HG03521 (cell line): ENCODE measurements at regions not wholly inside any gene's neighbourhood (a gene's known extent, or its start where the extent isn't known, plus 50 kb on each side); places are given as distances from the start of the nearest gene placed in this dataset.

Experiments
- ATAC-seq: cut with Tn5 transposase; IDR thresholded peaks from one replicate; pipeline ENCODE4 v1.9.1; 2021; ENCODE audit warnings: mild to moderate bottlenecking, moderate library complexity; ENCODE audit not compliant: unreplicated experiment

DNA sequence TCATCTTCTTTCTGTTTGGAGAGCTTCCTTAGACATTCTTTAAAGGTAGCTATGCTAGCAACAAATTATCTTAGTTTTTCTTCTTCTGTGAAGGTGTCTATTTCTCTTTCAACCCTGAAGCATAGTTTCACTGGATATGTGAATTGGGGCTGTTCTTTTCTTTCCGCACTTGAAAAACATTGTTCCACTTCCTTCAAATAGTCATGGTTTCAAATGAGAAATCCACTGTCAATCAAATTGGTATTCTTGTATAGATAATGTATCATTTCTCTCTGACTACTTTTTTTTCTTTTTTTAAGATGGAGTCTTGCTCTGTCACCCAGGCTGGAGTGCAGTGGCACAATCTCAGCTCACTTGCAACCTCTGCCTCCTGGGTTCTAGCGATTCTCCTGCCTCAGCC, 254.0 kb downstream of the ANAPC1 start:
- ATAC-seq, result no peak

- ATAC-seq, result no peak
These were observed 251.3 kb downstream of the ANAPC1 start for GRCh38 chr2:111632661-111633060.

DNA sequence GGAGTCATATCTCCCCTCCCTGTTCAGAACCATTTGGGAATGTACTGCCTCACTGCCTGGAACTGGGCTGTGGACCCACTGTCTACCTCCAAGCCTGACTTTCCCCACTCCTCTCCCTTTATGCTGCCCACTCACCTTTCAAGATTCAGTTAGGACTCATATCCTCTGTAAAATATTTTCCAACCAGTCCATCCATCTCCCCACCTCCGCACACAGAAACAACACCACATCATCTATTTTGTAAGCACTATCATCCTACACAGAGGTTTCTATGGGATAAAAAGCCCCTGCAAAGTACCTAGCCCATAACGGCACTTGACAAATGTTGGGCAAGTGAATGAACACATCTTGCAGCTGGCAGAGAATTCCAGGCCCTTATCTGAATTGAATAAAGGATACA, 250.8 kb downstream of the ANAPC1 start:
- no peak for ATAC-seq

GRCh38 chr2:111633643-111634042, 250.3 kb downstream of the ANAPC1 start:
- ATAC-seq, result no peak

DNA sequence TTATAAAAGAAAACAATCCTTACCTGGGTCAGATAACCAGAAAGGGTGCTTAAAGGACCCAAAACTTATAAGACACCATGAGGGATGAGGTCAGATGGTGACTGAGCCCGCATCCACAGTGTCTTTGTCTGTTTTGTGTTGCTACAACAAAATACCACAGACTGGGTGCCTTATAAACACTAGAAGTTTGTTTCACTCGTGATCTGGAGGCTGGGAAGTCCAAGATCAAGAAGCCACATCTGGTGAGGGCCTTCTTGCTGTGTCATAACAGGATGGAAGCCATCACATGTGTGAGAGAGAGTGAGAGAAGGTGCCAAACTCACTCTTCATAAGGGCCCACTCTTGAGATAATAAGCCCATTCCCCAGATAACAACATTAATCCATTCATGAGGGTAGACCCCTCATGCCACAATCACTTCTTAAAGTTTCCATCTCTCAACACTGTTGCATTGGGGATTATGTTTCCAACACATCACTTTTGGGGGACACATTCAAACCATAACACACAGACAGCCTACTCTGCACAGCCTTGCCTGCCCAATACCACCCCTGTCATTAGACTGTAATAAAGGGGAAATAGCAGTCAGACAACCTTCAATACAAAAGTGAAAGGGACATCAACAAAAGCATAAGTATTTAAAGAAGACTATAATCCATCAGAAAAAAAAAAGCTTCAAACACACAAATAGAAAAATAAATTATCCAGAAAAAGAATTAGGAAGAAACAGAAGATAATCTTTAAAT, 249.8 kb downstream of the ANAPC1 start:
- no peak for ATAC-seq

DNA sequence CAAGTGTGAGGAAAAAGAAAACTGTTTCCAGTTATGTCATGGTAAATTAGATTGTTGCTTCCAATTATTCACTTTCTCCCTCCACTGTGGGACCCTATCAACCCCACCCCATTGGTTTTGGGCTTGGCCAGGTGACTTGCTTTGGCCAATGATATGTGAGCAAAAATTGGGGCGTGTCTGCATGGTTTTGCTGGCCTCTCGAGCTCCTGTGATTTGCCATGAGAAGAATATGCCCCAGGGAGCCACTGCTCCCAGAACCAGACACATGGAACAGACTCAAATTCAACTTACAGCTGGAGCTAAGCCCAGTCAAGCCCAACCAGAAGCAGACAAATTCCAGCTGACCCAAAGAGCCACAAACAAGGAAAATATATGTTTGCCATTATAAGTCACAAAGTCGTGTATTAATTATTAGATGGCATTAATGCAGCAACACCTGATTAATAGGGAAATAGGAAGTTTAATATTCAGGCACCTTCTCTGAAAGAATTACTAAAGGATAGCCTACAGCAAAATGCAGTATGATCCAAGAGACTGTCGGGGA, 248.9 kb downstream of the ANAPC1 start:
- no peak for ATAC-seq

DNA sequence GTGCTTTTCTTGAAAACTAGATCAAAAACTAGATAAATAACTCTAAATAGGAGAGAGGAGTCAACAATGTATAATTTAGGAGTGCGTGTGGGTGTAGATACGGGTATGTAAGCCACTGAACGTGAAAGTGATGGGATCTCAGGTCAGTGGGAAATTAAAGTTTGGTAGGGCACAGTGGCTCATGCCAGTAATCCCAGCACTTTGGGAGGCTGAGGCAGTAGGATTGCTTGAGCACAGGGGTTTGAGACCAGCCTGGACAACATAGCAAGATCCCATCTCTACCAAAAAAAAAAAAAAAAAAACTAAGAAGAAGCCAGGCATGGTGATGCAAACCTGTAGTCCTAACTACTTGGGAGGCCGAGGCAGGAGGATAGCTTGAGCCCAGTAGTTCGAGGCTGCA, 247.1 kb downstream of the ANAPC1 start:
- ATAC-seq, result no peak

- ATAC-seq, result no peak
These were observed 245.6 kb downstream of the ANAPC1 start for GRCh38 chr2:111638274-111638877.

DNA sequence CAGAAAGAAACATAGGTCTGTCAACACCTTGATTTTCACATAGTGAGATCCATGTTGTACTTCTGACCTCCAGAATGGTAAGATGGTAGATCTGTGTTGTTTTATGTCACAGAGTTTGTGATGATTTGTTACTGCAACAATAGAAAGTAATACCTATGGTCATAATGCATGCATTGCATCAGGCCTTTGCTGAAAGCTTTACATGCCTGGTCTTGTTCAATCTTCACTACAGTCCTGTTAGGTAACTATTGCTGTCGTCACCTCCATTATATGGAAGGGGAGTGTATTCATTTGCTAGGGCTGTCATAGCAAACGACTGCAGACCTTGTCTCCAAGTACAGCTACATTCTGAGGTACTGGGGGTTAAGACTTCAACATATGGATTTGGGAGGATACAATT, 243.5 kb downstream of the ANAPC1 start:
- no peak for ATAC-seq

DNA sequence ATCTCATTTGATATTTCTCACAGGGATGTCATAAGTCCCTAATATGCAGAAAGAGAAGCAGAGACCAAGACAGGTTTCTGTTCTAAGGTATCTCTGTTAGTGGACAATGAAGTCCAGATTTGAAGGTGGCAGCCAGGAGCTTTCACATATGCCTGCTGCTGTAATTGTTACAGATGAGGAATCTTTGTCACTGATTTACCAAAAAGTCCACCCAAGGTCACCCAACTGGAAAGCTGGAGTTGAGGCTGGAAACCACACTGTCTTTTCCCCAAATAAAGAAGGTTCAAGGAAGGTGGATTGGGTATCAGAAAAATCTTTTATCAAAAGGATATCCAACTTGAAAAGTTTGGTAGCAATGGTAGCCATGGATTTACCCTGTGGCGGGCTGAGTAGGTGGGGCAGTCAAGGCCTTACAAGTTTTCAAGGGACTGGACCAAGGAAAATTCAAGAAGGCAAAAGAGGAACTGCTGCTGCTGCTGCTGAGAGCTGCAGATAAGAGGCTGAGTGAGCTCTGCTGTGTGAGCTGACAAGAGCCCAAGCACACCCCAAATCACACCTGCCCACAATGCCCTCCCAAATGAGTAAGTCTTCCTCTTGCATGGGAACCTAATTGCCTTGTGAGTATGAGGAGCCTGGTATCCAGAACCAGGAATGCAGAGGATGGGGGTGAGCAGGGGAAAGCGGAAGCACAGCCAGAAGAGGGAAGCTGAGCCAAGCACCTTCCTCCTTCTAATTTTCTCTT, 241.2 kb downstream of the ANAPC1 start:
- no peak for ATAC-seq

DNA sequence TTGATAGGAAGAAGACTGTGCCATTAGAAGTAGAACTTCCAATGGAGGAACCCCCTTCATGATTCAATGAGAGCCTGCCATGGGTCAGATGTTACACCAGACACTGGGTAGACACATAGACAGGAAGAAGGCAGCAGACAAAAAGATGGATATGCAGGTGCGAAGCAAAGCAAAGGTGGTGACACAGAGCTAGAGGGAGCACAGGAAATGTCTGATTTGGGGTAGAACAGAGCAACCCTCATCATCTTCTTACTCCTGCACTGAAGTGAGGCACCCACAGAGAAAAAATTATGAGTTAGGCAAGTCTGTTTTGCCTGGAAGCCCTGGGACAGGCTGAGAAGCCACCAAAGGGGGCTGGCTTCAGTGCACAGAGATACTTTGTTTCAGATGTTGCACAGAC, 240.2 kb downstream of the ANAPC1 start:
- ATAC-seq, result no peak

DNA sequence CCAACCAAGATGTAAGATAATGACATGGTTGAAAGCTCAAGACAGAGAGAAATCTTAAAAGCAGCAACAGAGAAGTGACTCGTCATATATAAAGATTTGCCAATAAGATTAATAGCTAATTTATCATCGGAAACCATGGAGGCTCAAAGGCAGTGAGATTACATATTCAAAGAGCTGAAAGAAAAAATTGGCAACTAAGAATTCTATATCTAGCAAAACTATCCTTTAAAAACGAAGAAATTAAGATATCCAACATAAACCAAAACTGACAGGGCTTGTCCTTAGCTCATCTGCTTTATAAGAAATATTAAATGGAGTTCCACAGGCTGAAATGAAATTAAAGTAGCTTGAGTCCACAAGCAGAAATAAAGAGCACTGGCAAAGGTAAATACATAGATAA, 236.6 kb downstream of the ANAPC1 start:
- no peak for ATAC-seq

GRCh38 chr2:111652038-111652437, 232.0 kb downstream of the ANAPC1 start:
- no peak for ATAC-seq

DNA sequence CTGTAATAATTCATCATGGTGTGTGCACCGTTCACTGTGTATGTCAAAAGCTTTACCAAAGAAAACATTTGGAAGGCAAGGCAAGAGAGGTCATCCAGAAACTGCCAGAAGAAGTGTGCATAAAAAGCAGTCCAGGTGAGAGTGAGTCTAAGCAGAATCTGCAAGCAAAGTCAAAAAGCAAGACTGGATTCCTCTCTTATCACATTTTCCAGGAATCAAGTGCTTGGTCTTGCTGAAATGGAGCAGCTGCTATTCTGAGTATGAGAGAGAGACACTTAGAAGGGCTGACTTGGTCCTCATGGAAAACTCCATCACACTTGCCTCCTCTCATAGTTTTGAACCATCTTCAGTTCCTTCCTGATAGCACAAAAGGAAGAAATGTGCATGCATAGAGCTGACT, 231.3 kb downstream of the ANAPC1 start:
- ATAC-seq, result no peak

- ATAC-seq, result no peak
These were observed 230.8 kb downstream of the ANAPC1 start for GRCh38 chr2:111653103-111653624.

- ATAC-seq, result no peak
These were observed 230.1 kb downstream of the ANAPC1 start for GRCh38 chr2:111653913-111654312.

DNA sequence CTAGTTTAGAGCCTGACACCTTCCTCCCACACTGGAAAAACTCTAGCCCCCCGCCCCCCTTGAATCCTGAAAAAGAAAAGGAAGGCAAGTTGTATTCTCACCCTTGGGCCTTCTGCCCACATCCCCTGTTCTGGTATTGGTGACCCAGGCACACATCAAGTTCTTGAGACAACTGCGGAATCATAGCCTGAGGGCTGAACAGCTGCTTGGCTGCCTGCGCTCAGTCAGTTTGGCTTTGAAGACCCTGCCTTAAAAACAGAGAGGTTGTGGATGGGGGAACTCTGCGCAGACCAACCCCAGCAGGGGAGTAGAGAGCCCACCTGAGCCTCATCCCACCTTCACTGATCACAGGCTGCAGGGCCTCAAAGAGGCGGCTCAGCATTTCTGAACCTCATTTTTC, 229.2 kb downstream of the ANAPC1 start:
- no peak for ATAC-seq

- ATAC-seq, result no peak
These were observed 227.6 kb downstream of the ANAPC1 start for GRCh38 chr2:111656436-111656835.

- no peak for ATAC-seq
These were observed 227.1 kb downstream of the ANAPC1 start for GRCh38 chr2:111656894-111657293.

DNA sequence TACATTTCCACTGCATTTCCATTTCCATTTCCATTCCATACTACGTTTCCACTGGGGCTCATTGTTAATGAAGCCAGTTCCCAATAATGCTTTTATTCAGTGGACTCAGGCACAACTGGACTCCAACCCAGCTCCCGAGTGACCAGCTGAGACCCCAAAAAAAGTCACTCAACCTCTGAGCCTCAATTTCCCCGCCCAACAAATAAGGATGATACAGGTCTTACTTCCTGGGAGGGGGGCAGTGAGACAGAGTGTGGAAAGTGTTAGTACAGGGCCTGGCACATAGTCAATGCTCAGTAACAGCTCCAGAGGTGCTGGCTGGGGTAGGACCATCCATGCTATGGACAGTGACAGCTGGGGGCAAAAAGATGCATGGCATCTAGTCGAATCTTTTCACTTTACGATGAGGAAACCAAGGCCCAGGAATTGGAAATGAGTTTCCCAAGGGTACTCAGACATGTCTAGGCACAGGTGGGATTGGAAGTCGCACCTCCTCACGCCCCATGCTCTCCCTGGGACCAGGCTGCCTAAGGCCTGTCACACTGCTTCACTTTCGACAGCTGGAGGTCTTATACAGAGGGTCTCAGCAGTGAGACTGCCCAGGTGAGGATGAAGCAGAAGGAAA, 226.5 kb downstream of the ANAPC1 start:
- ATAC-seq, result no peak
